ENCODE measurements at regions not wholly inside any gene's neighbourhood (a gene's known extent, or its start where the extent isn't known, plus 50 kb on each side); places are given as distances from the start of the nearest gene placed in this dataset.

- no peak overlapping the region for H3K4me3 ChIP-seq (ENCODE audit: low read length)
- DNase-seq (ENCODE audit: low read depth) = no peak
- no peak for TF ChIP-seq CTCF (conservative IDR thresholded peaks at IDR 0.05; ENCODE audit: low read depth, low read length)
Measured at GRCh38 chr11:119873761-119874421, 144.9 kb upstream of the NECTIN1 start.

GRCh38 chr11:119872611-119873310 lies 143.8 kb upstream of the NECTIN1 start:
- no peak for TF ChIP-seq CTCF (conservative IDR thresholded peaks at IDR 0.05; ENCODE audit: low read depth, low read length)
- no peak overlapping the region for H3K4me3 ChIP-seq (ENCODE audit: low read length)
- no peak for DNase-seq (ENCODE audit: low read depth)

- TF ChIP-seq CTCF (conservative IDR thresholded peaks at IDR 0.05; ENCODE audit: low read depth, low read length) = no peak
- DNase-seq (ENCODE audit: low read depth) = no peak
- H3K4me3 ChIP-seq (ENCODE audit: low read length) = no peak overlapping the region
Measured at GRCh38 chr11:119865661-119866156, 136.7 kb upstream of the NECTIN1 start.

GRCh38 chr11:119864836-119865235 lies 135.8 kb upstream of the NECTIN1 start:
- H3K4me3 ChIP-seq (ENCODE audit: low read length) = no peak overlapping the region
- no peak for DNase-seq (ENCODE audit: low read depth)
- no peak for TF ChIP-seq CTCF (conservative IDR thresholded peaks at IDR 0.05; ENCODE audit: low read depth, low read length)

GRCh38 chr11:119863851-119864601 lies 135.0 kb upstream of the NECTIN1 start:
- no peak for TF ChIP-seq CTCF (conservative IDR thresholded peaks at IDR 0.05; ENCODE audit: low read depth, low read length)
- DNase-seq (ENCODE audit: low read depth) = no peak
- no peak overlapping the region for H3K4me3 ChIP-seq (ENCODE audit: low read length)

- TF ChIP-seq CTCF (conservative IDR thresholded peaks at IDR 0.05; ENCODE audit: low read depth, low read length) = no peak
- no peak overlapping the region for H3K4me3 ChIP-seq (ENCODE audit: low read length)
- no peak for DNase-seq (ENCODE audit: low read depth)
Measured at GRCh38 chr11:119863236-119863635, 134.2 kb upstream of the NECTIN1 start.

Data from retinal pigment epithelial cell (primary cell).